GM12878 (cell line): ENCODE measurements at regions not wholly inside any gene's neighbourhood (a gene's known extent, or its start where the extent isn't known, plus 50 kb on each side); places are given as distances from the start of the nearest gene placed in this dataset.

ENCODE experiments used
- BACH1 ChIP-seq: fragments of 450-650 bp; IDR thresholded peaks from 2 replicates; pipeline ENCODE4 v1.6.1; 2017; ENCODE audit warnings: mild to moderate bottlenecking, borderline replicate concordance
- CTCF ChIP-seq, 3 experiments: IDR thresholded peaks in 2 of 3; conservative IDR thresholded peaks in 1 of 3; 2 replicates each; pipeline ENCODE4 v1.5.1; 2011; ENCODE audit warnings: low read depth in 3 of 3, low read length in 3 of 3, mild to moderate bottlenecking in 3 of 3, control low read depth in 2 of 3, moderate library complexity in 2 of 3, inconsistent platforms in 1 of 3, mixed read lengths in 1 of 3; ENCODE audit not compliant: control insufficient read depth in 2 of 3, insufficient read depth in 1 of 3; ENCODE audit errors: extremely low read depth in 1 of 3
- FOS ChIP-seq: IDR thresholded peaks from 3 replicates; pipeline ENCODE4 v1.6.1; 2011; ENCODE audit warnings: borderline replicate concordance; ENCODE audit not compliant: insufficient read length; ENCODE audit errors: extremely low read depth
- POU2F2 ChIP-seq: IDR thresholded peaks from 3 replicates; pipeline ENCODE4 v1.6.1; 2011; ENCODE audit warnings: low read depth, mild to moderate bottlenecking, low read length, borderline replicate concordance
- RELA ChIP-seq: fragments of 450-650 bp; IDR thresholded peaks from 2 replicates; pipeline ENCODE4 v1.8.0; 2014; ENCODE audit warnings: borderline replicate concordance; ENCODE audit not compliant: partially characterized antibody
- TCF12 ChIP-seq: IDR thresholded peaks from 2 replicates; pipeline ENCODE4 v1.6.1; 2011; ENCODE audit warnings: low read depth, mild to moderate bottlenecking, low read length
- TF ChIP-seq, protein P1 (sequence below): IDR thresholded peaks from 2 replicates; pipeline ENCODE4 v1.6.1; 2012; ENCODE audit warnings: mild to moderate bottlenecking, low read depth, low read length

- TF ChIP-seq CTCF (IDR thresholded peaks at IDR 0.05 in 2 of 3, conservative IDR thresholded peaks at IDR 0.05 in 1 of 3; ENCODE audit: control insufficient read depth in 2 of 3, extremely low read depth in 1 of 3, insufficient read depth in 1 of 3, low read depth in 3 of 3, low read length in 3 of 3) (no peak), POU2F2 (no peak), TCF12 (no peak), RELA (no peak), FOS (no peak), BACH1 (no peak)
- TF ChIP-seq, protein P1, sequence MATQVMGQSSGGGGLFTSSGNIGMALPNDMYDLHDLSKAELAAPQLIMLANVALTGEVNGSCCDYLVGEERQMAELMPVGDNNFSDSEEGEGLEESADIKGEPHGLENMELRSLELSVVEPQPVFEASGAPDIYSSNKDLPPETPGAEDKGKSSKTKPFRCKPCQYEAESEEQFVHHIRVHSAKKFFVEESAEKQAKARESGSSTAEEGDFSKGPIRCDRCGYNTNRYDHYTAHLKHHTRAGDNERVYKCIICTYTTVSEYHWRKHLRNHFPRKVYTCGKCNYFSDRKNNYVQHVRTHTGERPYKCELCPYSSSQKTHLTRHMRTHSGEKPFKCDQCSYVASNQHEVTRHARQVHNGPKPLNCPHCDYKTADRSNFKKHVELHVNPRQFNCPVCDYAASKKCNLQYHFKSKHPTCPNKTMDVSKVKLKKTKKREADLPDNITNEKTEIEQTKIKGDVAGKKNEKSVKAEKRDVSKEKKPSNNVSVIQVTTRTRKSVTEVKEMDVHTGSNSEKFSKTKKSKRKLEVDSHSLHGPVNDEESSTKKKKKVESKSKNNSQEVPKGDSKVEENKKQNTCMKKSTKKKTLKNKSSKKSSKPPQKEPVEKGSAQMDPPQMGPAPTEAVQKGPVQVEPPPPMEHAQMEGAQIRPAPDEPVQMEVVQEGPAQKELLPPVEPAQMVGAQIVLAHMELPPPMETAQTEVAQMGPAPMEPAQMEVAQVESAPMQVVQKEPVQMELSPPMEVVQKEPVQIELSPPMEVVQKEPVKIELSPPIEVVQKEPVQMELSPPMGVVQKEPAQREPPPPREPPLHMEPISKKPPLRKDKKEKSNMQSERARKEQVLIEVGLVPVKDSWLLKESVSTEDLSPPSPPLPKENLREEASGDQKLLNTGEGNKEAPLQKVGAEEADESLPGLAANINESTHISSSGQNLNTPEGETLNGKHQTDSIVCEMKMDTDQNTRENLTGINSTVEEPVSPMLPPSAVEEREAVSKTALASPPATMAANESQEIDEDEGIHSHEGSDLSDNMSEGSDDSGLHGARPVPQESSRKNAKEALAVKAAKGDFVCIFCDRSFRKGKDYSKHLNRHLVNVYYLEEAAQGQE, result no peak
Measured at GRCh38 chr4:114046331-114046730, 66.9 kb upstream of the ARSJ start.
